HepG2 (cell line): ENCODE measurements at regions not wholly inside any gene's neighbourhood (a gene's known extent, or its start where the extent isn't known, plus 50 kb on each side); places are given as distances from the start of the nearest gene placed in this dataset.

Experiments used
- ATAC-seq: fragments of 200-7000 bp; cut with Tn5 transposase; 3 replicates; pipeline ENCODE4 v1.9.1; 2020; ENCODE audit warnings: mild to moderate bottlenecking, moderate library complexity
- BruUV-seq: library from RNA; stranded (reverse); fragments of 400-500 nt; replicated peaks from 2 replicates; lab custom pipeline; 2021; lab: Mats Ljungman, UMichigan
- CTCF ChIA-PET: fragments of 300-600 bp; formaldehyde crosslinking; extraction: SDS; loops from one replicate; lab custom pipeline; 2021; ENCODE audit warnings: low total read pairs, inconsistent platforms, low intra/inter-chr PET ratio; lab: Yijun Ruan, JAX
- POLR2A ChIA-PET: fragments of 350-600 bp; sonication (Branson Sonifier 250); formaldehyde crosslinking; loops from one replicate; lab custom pipeline; 2020; ENCODE audit warnings: antibody characterized with exemption, inconsistent platforms; lab: Yijun Ruan, JAX
- DNase-seq: peaks from one replicate; pipeline ENCODE4 v3.0.0-alpha.2; 2015; ENCODE audit warnings: low spot score
- FAIRE-seq: peaks from 3 replicates; lab custom pipeline; 2011; peaks lifted over from hg19 to GRCh38; lab: Jason Lieb, UNC
- H2AFZ ChIP-seq: one replicate; pipeline ENCODE4 v1.6.1; 2011; ENCODE audit warnings: low read length, inconsistent platforms
- H3K27ac ChIP-seq: fragments of 300-600 bp; 3 replicates; pipeline ENCODE4 v1.8.0; 2011; ENCODE audit warnings: mixed run types, mild to moderate bottlenecking, mixed read lengths, low read length, inconsistent platforms; ENCODE audit not compliant: insufficient read depth; ENCODE audit errors: extremely low read length
- H3K27me3 ChIP-seq, 2 experiments: fragments of 200-600 bp in 1 of 2; 2 replicates in 1 of 2; 3 replicates in 1 of 2; pipeline versions ENCODE4 v1.6.0 to v1.8.0; 2011; ENCODE audit warnings: low read length in 2 of 2, mild to moderate bottlenecking in 2 of 2, moderate library complexity in 2 of 2, inconsistent platforms in 1 of 2; ENCODE audit not compliant: insufficient read depth in 2 of 2, control insufficient read depth in 1 of 2
- H3K36me3 ChIP-seq, 2 experiments: fragments of 200-600 bp in 1 of 2; replicated peaks in 1 of 2; 2 replicates in 1 of 2; 3 replicates in 1 of 2; pipeline versions ENCODE4 v1.5.1 to v1.8.0; 2011; ENCODE audit warnings: low read length in 2 of 2, inconsistent platforms in 1 of 2; ENCODE audit not compliant: insufficient read depth in 2 of 2, control insufficient read depth in 1 of 2
- H3K4me1 ChIP-seq: 2 replicates; pipeline ENCODE4 v1.5.1; 2012; ENCODE audit warnings: low read length, inconsistent platforms; ENCODE audit not compliant: insufficient read depth
- H3K4me2 ChIP-seq: 2 replicates; pipeline ENCODE4 v1.6.0; 2011; ENCODE audit warnings: low read depth, low read length, inconsistent platforms
- H3K4me3 ChIP-seq, 3 experiments: fragments of 200-600 bp in 1 of 3; sonication (generic), shearing (Covaris generic) in 1 of 3; replicated peaks in 1 of 3; 2 replicates each; pipeline ENCODE4 v1.5.1; 2011 to 2016; ENCODE audit warnings: low read length in 3 of 3, inconsistent platforms in 2 of 3, low read depth in 2 of 3, mild to moderate bottlenecking in 2 of 3, control low read depth in 1 of 3, mixed read lengths in 1 of 3; ENCODE audit not compliant: insufficient read depth in 1 of 3
- H3K79me2 ChIP-seq: one replicate; pipeline ENCODE4 v1.6.1; 2011; ENCODE audit warnings: low read length, inconsistent platforms; ENCODE audit not compliant: insufficient read depth
- H3K9ac ChIP-seq: 2 replicates; pipeline ENCODE4 v1.6.0; 2011; ENCODE audit warnings: mild to moderate bottlenecking, low read depth, low read length, inconsistent platforms; ENCODE audit not compliant: insufficient read depth
- H3K9me3 ChIP-seq: 2 replicates; pipeline ENCODE4 v1.5.1; 2012; ENCODE audit warnings: mild to moderate bottlenecking, low read length
- H4K20me1 ChIP-seq: 2 replicates; pipeline ENCODE4 v1.6.0; 2011; ENCODE audit warnings: inconsistent platforms, mild to moderate bottlenecking, low read length, moderate library complexity; ENCODE audit not compliant: insufficient read depth
- BRF2 ChIP-seq: sonication (generic); formaldehyde crosslinking; IDR thresholded peaks from 2 replicates; pipeline ENCODE4 v1.8.1; 2022; ENCODE audit warnings: mild to moderate bottlenecking, missing genetic modification reagents
- CHD4 ChIP-seq: fragments of 200-600 bp; sonication (generic); IDR thresholded peaks from 2 replicates; pipeline ENCODE4 v1.7.0; 2017; ENCODE audit warnings: mild to moderate bottlenecking, low read length, borderline replicate concordance
- CREBL2 ChIP-seq: sonication (generic); formaldehyde crosslinking; IDR thresholded peaks from 2 replicates; pipeline ENCODE4 v1.8.1; 2023; ENCODE audit warnings: missing genetic modification reagents, mild to moderate bottlenecking, borderline replicate concordance
- DZIP1 ChIP-seq: sonication (generic); formaldehyde crosslinking; IDR thresholded peaks from 2 replicates; pipeline ENCODE4 v1.5.0; 2020; ENCODE audit warnings: mild to moderate bottlenecking, missing genetic modification reagents
- FOSL1 ChIP-seq: sonication (generic); formaldehyde crosslinking; IDR thresholded peaks from 2 replicates; pipeline ENCODE4 v1.9.0; 2021; ENCODE audit warnings: missing genetic modification reagents, borderline replicate concordance
- IRF1 ChIP-seq: sonication (generic); formaldehyde crosslinking; IDR thresholded peaks from 2 replicates; pipeline ENCODE4 v1.4.0; 2020; ENCODE audit warnings: low read depth, mild to moderate bottlenecking, missing genetic modification reagents
- PAWR ChIP-seq: sonication (generic); formaldehyde crosslinking; IDR thresholded peaks from 2 replicates; pipeline ENCODE4 v1.4.0; 2020; ENCODE audit warnings: missing genetic modification reagents, mild to moderate bottlenecking, borderline replicate concordance
- POLR2AphosphoS2 ChIP-seq: IDR thresholded peaks from 2 replicates; pipeline ENCODE4 v1.6.1; 2011; ENCODE audit warnings: low read depth, low read length, improper control_type of control experiment
- PREB ChIP-seq: sonication (generic); formaldehyde crosslinking; IDR thresholded peaks from 2 replicates; pipeline ENCODE4 v1.4.0; 2020; ENCODE audit warnings: missing genetic modification reagents
- RBM22 ChIP-seq: fragments of 200-400 bp; formaldehyde crosslinking; optimal IDR thresholded peaks from 2 replicates; pipeline ENCODE3; 2017; ENCODE audit warnings: mild to moderate bottlenecking, low read length, moderate library complexity
- RBM39 ChIP-seq: fragments of 200-400 bp; formaldehyde crosslinking; IDR thresholded peaks from one replicate; pipeline ENCODE4 v1.6.1; 2018; ENCODE audit warnings: antibody characterized with exemption, mild to moderate bottlenecking, low read depth, low read length; ENCODE audit not compliant: poor library complexity, severe bottlenecking
- ZNF205 ChIP-seq: IDR thresholded peaks from 2 replicates; pipeline ENCODE4 v1.6.1; 2018; ENCODE audit warnings: missing biosample characterization, missing genetic modification reagents
- ZNF253 ChIP-seq: sonication (generic); formaldehyde crosslinking; IDR thresholded peaks from 2 replicates; pipeline ENCODE4 v1.8.0; 2022; ENCODE audit warnings: mild to moderate bottlenecking, missing genetic modification reagents, borderline replicate concordance
- ZNF343 ChIP-seq: sonication (generic); formaldehyde crosslinking; IDR thresholded peaks from 2 replicates; pipeline ENCODE4 v1.4.0; 2020; ENCODE audit warnings: mild to moderate bottlenecking, missing genetic modification reagents
- ZNF496 ChIP-seq: sonication (generic); formaldehyde crosslinking; IDR thresholded peaks from 2 replicates; pipeline ENCODE4 v1.8.1; 2023; ENCODE audit warnings: mild to moderate bottlenecking, moderate library complexity, missing genetic modification reagents; ENCODE audit not compliant: insufficient replicate concordance
- ZSCAN29 ChIP-seq: sonication (generic); formaldehyde crosslinking; conservative IDR thresholded peaks from 2 replicates; pipeline ENCODE4 v1.4.0; 2020; ENCODE audit warnings: mild to moderate bottlenecking, missing genetic modification reagents
- WGBS: methylation state at CpG from one replicate; pipeline ENCODE4 v1.1.6; 2017; ENCODE audit warnings: low lambda C conversion rate; 5-methylcytosine and 5-hydroxymethylcytosine counted together
- in situ Hi-C: cut with HindIII; loops from 2 replicates; pipeline ENCODE4 v1.10.0; 2017; ENCODE audit warnings: low pct_unique_long_range_greater_than_20kb; ENCODE audit not compliant: extremely low pct_ligation_motif_present
- intact Hi-C: fragments of 100-400 bp; cut with micrococcal nuclease; formaldehyde crosslinking; loops from one replicate; pipeline ENCODE4 v1.10.0; 2022; ENCODE audit not compliant: unreplicated experiment

DNA sequence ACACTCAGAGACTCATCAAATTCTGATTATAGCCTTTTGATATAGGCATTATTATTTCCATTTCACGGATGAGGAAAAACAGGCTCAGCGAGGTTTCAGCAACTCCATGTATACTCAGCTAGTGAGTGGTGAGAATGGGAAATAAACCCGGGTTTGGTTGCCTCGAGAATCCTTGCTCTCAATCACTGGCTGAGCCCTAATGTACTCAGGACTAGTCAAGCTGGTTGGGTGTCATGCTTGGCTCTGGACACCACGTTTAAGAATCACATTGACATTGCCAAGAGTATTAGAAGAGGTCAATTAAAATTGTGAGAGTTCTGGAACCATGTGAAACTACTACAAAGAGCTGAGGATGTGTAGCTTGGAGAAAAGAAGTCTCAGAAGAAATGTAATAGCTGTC lies 444.5 kb downstream of the MFSD1 start (continued):
- TF ChIP-seq ZNF496 (no peak), ZNF343 (CRISPR knock-in tag) (no peak)
- TF ChIP-seq, all 625 proteins: peak for 0

- Histone ChIP-seq H3K4me2 (no peak overlapping the region), H3K9me3 (peaks cover 30% of the 10 kb centered on the region), H3K9ac (no peak overlapping the region), H3K4me3 (no peak overlapping the region), H3K36me3 (no peaks in the 10 kb centered on the region), H3K27ac (no peak overlapping the region), H2AFZ (no peak overlapping the region), H3K4me1 (no peaks in the 10 kb centered on the region), H4K20me1 (no peaks in the 10 kb centered on the region), H3K27me3 (no peaks in the 10 kb centered on the region), H3K79me2 (no peaks in the 10 kb centered on the region)
- intact Hi-C loops (no loop called here), in situ Hi-C loops (loop anchor here (10.0 to 25.0 kb wide), 2 partner anchors 115 to 738 kb away; partner anchors contain the start of gene IL12A)
- ATAC-seq (no peak), DNase-seq (no peak), FAIRE-seq (no peak)
- BruUV-seq = no TSS peak
- POLR2A ChIA-PET = no interaction called here
- WGBS = 0% methylated on average over 3 of the region's 5 CpGs
- CTCF ChIA-PET = no interaction called here
- no peak for TF ChIP-seq PREB (CRISPR knock-in tag)
- no peak for TF ChIP-seq ZNF253 (CRISPR knock-in tag)
- TF ChIP-seq RBM22 = no peak
- TF ChIP-seq POLR2AphosphoS2 = no peak
- TF ChIP-seq IRF1 (CRISPR knock-in tag) = no peak
- TF ChIP-seq BRF2 (CRISPR knock-in tag) = no peak
- no peak for TF ChIP-seq RBM39
- no peak for TF ChIP-seq ZSCAN29
- TF ChIP-seq CHD4 = no peak
- no peak for TF ChIP-seq ZNF496
- no peak for TF ChIP-seq DZIP1 (CRISPR knock-in tag)
- TF ChIP-seq PAWR (CRISPR knock-in tag) = no peak
- TF ChIP-seq CREBL2 (CRISPR knock-in tag) = no peak
- TF ChIP-seq ZNF205 (CRISPR knock-in tag) = no peak
- TF ChIP-seq FOSL1 (CRISPR knock-in tag) = no peak
Measured at GRCh38 chr3:159249472-159250174, 447.8 kb downstream of the MFSD1 start.
